Endothelial cell of umbilical vein (primary cell): ENCODE measurements at regions not wholly inside any gene's neighbourhood (a gene's known extent, or its start where the extent isn't known, plus 50 kb on each side); places are given as distances from the start of the nearest gene placed in this dataset.

Experiments
- BruUV-seq: library from RNA; stranded (reverse); fragments of 400-500 nt; replicated peaks from 2 replicates; lab custom pipeline; 2021; lab: Mats Ljungman, UMichigan
- CTCF ChIA-PET: fragments of 300-600, 350-600 bp; sonication (Branson Sonifier 250); formaldehyde crosslinking; loops from one replicate; lab custom pipeline; 2021; ENCODE audit warnings: antibody characterized with exemption, inconsistent platforms; lab: Charles Lee
- POLR2A ChIA-PET: fragments of 300-600, 350-600 bp; sonication (Branson Sonifier 250); formaldehyde crosslinking; loops from one replicate; lab custom pipeline; 2021; ENCODE audit warnings: antibody characterized with exemption, inconsistent platforms; lab: Charles Lee
- DNase-seq: peaks from one replicate; pipeline ENCODE4 v3.0.0-alpha.2; 2011; ENCODE audit warnings: low read depth, low spot score
- FAIRE-seq: peaks from 2 replicates; lab custom pipeline; 2011; peaks lifted over from hg19 to GRCh38; lab: Jason Lieb, UNC
- H2AFZ ChIP-seq: 2 replicates; pipeline ENCODE4 v1.6.0; 2012; ENCODE audit warnings: low read depth, low read length, control low read depth, inconsistent platforms
- H3K27ac ChIP-seq: 2 replicates; pipeline ENCODE4 v1.5.1; 2011; ENCODE audit warnings: low read depth, mild to moderate bottlenecking, control low read depth, low read length, moderate library complexity; ENCODE audit not compliant: insufficient read depth
- H3K27me3 ChIP-seq, 2 experiments: 2 replicates each; pipeline versions ENCODE4 v1.6.0 to v1.6.1; 2011; ENCODE audit warnings: low read length in 2 of 2, mixed read lengths in 1 of 2; ENCODE audit not compliant: control insufficient read depth in 2 of 2, insufficient read depth in 2 of 2
- H3K36me3 ChIP-seq, 2 experiments: 2 replicates in 1 of 2; 3 replicates in 1 of 2; pipeline ENCODE4 v1.5.1; 2011; ENCODE audit warnings: low read length in 2 of 2, mild to moderate bottlenecking in 1 of 2, moderate library complexity in 1 of 2; ENCODE audit not compliant: control insufficient read depth in 2 of 2, insufficient read depth in 2 of 2; ENCODE audit errors: extremely low read depth in 1 of 2
- H3K4me1 ChIP-seq: 3 replicates; pipeline ENCODE4 v1.5.1; 2011; ENCODE audit warnings: mild to moderate bottlenecking, low read length; ENCODE audit not compliant: control insufficient read depth, insufficient read depth; ENCODE audit errors: extremely low read depth
- H3K4me2 ChIP-seq: 2 replicates; pipeline ENCODE4 v1.6.1; 2011; ENCODE audit warnings: low read length, control low read depth, mixed read lengths; ENCODE audit not compliant: insufficient read depth
- H3K4me3 ChIP-seq, 3 experiments: fragments of 200-600 bp in 1 of 3; sonication (generic), shearing (Covaris generic) in 1 of 3; replicated peaks in 1 of 3; 2 replicates each; pipeline ENCODE4 v1.5.1; 2011 to 2016; ENCODE audit warnings: control low read depth in 3 of 3, low read length in 3 of 3, mild to moderate bottlenecking in 2 of 3, inconsistent platforms in 1 of 3, low read depth in 1 of 3, moderate library complexity in 1 of 3; ENCODE audit not compliant: insufficient read depth in 1 of 3
- H3K79me2 ChIP-seq: 2 replicates; pipeline ENCODE4 v1.6.0; 2012; ENCODE audit warnings: low read length, inconsistent platforms; ENCODE audit not compliant: control insufficient read depth, insufficient read depth
- H3K9ac ChIP-seq: replicated peaks from 2 replicates; pipeline ENCODE3; 2011; ENCODE audit warnings: low read length, control low read depth; ENCODE audit not compliant: insufficient read depth; ENCODE audit errors: extremely low read depth
- H3K9me1 ChIP-seq: replicated peaks from 3 replicates; pipeline ENCODE4 v1.6.0; 2011; ENCODE audit warnings: mild to moderate bottlenecking, low read length; ENCODE audit not compliant: control insufficient read depth, insufficient read depth; ENCODE audit errors: extremely low read depth
- H3K9me3 ChIP-seq: replicated peaks from 2 replicates; pipeline ENCODE4 v1.5.1; 2012; ENCODE audit warnings: low read length, inconsistent platforms; ENCODE audit not compliant: control insufficient read depth, insufficient read depth
- H4K20me1 ChIP-seq: replicated peaks from 2 replicates; pipeline ENCODE3; 2011; ENCODE audit warnings: mild to moderate bottlenecking, low read length; ENCODE audit not compliant: control insufficient read depth, insufficient read depth; ENCODE audit errors: extremely low read depth
- EZH2 ChIP-seq: IDR thresholded peaks from 2 replicates; pipeline ENCODE4 v1.6.1; 2012; ENCODE audit warnings: borderline replicate concordance, low read depth, mild to moderate bottlenecking, moderate library complexity, low read length, inconsistent platforms; ENCODE audit not compliant: severe bottlenecking
- FOS ChIP-seq: IDR thresholded peaks from 2 replicates; pipeline ENCODE4 v1.6.1; 2011; ENCODE audit warnings: mild to moderate bottlenecking, low read length, moderate library complexity, borderline replicate concordance; ENCODE audit not compliant: insufficient read depth
- GATA2 ChIP-seq: IDR thresholded peaks from 2 replicates; pipeline ENCODE4 v1.7.0; 2011; ENCODE audit warnings: low read depth, mild to moderate bottlenecking, moderate library complexity, mixed read lengths, low read length; ENCODE audit not compliant: insufficient read length, insufficient read depth
- JUN ChIP-seq: IDR thresholded peaks from 2 replicates; pipeline ENCODE4 v1.6.1; 2011; ENCODE audit warnings: borderline replicate concordance, low read depth; ENCODE audit not compliant: insufficient read length, insufficient read depth
- MYC ChIP-seq: IDR thresholded peaks from one replicate; pipeline ENCODE4 v1.6.1; 2011; ENCODE audit warnings: mild to moderate bottlenecking, low read depth, low read length
- POLR2A ChIP-seq: IDR thresholded peaks from 2 replicates; pipeline ENCODE4 v1.6.1; 2012; ENCODE audit warnings: low read depth, mild to moderate bottlenecking, control low read depth, low read length
- POLR2AphosphoS5 ChIP-seq: IDR thresholded peaks from 2 replicates; pipeline ENCODE4 v1.6.1; 2012; ENCODE audit warnings: low read depth, mild to moderate bottlenecking, control low read depth, low read length, moderate library complexity; ENCODE audit not compliant: insufficient read depth
- dilution Hi-C: fragments of 300-500 bp; cut with MboI; formaldehyde crosslinking; loops from one replicate; pipeline ENCODE4 v1.15.0; 2019; ENCODE audit warnings: low sequenced_read_pairs; ENCODE audit not compliant: extremely low pct_ligation_motif_present
- intact Hi-C: fragments of 100-400 bp; cut with micrococcal nuclease; formaldehyde crosslinking; loops from one replicate; pipeline ENCODE4 v1.10.0; 2022
- TF ChIP-seq, protein P1 (sequence below): IDR thresholded peaks from 2 replicates; pipeline ENCODE4 v1.6.1; 2011; ENCODE audit not compliant: insufficient read depth, insufficient read length
- TF ChIP-seq, protein P2 (sequence below), 2 donors: IDR thresholded peaks; 1 replicate in 1 of 2; 2 replicates in 1 of 2; pipeline ENCODE4 v1.5.1; 2011; ENCODE audit warnings: low read length in 2 of 2, mild to moderate bottlenecking in 2 of 2, moderate library complexity in 2 of 2, control low read depth in 1 of 2, inconsistent platforms in 1 of 2, low read depth in 1 of 2; ENCODE audit not compliant: insufficient read depth in 1 of 2; ENCODE audit errors: extremely low read depth in 1 of 2

DNA sequence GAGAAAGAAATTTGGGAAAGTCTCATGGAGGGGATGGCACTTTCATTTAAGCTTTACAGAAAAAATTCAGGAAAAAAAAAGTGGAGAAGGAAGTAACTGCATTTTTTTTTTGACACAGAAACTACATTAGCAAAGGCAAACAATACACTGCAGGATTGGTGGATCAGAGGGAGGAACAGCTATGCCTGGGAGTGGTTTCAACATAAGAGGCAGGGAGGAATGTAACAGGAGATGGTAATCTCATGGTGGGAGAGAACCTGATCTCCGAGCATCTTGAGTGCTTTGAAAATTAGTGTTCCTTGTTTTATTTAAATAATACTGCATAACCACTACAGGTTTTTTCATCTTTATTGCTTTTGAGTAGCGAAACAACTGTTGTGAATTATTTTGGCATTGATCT, 249.4 kb downstream of the FAM170A start:
- FAIRE-seq: no peak
- CTCF ChIA-PET: no interaction called here
- TF ChIP-seq POLR2AphosphoS5 (no peak), GATA2 (no peak), JUN (no peak), MYC (no peak), EZH2 (no peak), FOS (no peak), POLR2A (no peak)
- TF ChIP-seq, protein P1, sequence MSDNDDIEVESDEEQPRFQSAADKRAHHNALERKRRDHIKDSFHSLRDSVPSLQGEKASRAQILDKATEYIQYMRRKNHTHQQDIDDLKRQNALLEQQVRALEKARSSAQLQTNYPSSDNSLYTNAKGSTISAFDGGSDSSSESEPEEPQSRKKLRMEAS: no peak
- TF ChIP-seq, protein P2, sequence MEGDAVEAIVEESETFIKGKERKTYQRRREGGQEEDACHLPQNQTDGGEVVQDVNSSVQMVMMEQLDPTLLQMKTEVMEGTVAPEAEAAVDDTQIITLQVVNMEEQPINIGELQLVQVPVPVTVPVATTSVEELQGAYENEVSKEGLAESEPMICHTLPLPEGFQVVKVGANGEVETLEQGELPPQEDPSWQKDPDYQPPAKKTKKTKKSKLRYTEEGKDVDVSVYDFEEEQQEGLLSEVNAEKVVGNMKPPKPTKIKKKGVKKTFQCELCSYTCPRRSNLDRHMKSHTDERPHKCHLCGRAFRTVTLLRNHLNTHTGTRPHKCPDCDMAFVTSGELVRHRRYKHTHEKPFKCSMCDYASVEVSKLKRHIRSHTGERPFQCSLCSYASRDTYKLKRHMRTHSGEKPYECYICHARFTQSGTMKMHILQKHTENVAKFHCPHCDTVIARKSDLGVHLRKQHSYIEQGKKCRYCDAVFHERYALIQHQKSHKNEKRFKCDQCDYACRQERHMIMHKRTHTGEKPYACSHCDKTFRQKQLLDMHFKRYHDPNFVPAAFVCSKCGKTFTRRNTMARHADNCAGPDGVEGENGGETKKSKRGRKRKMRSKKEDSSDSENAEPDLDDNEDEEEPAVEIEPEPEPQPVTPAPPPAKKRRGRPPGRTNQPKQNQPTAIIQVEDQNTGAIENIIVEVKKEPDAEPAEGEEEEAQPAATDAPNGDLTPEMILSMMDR (IDR thresholded peaks at IDR 0.05; ENCODE audit: extremely low read depth in 1 of 2, insufficient read depth in 1 of 2, low read depth in 1 of 2, low read length in 2 of 2): no peak
- no peaks in the 10 kb centered on the region for H3K79me2 ChIP-seq
- no peak overlapping the region for H3K4me2 ChIP-seq
- dilution Hi-C loops: no loop called here
- no peaks in the 10 kb centered on the region for H3K9me1 ChIP-seq
- no peak overlapping the region for H3K4me3 ChIP-seq
- no peaks in the 10 kb centered on the region for H3K36me3 ChIP-seq
- no peaks in the 10 kb centered on the region for H3K27me3 ChIP-seq
- peaks cover 1% of the 10 kb centered on the region for H3K9me3 ChIP-seq
- POLR2A ChIA-PET: no interaction called here
- no peak overlapping the region for H3K27ac ChIP-seq
- H3K9ac ChIP-seq: no peak overlapping the region
- intact Hi-C loops: no loop called here
- no peaks in the 10 kb centered on the region for H4K20me1 ChIP-seq
- no peaks in the 10 kb centered on the region for H3K4me1 ChIP-seq
- BruUV-seq: no TSS peak
- no peak overlapping the region for H2AFZ ChIP-seq
- DNase-seq: no peak
